ENCODE measurements at regions not wholly inside any gene's neighbourhood (a gene's known extent, or its start where the extent isn't known, plus 50 kb on each side); places are given as distances from the start of the nearest gene placed in this dataset.

- Histone ChIP-seq H3K4me2 (no peak overlapping the region), H2AFZ (no peak overlapping the region), H3K36me3 (ENCODE audit: low read depth) (no peaks in the 10 kb centered on the region), H4K20me1 (ENCODE audit: insufficient read depth) (no peaks in the 10 kb centered on the region), H3K9me3 (ENCODE audit: insufficient read depth, low read depth) (no peaks in the 10 kb centered on the region), H3K4me3 (no peak overlapping the region), H3K27me3 (ENCODE audit: insufficient read depth, low read depth) (no peaks in the 10 kb centered on the region), H3K27ac (no peak overlapping the region), H3K9me2 (ENCODE audit: insufficient read depth) (no peaks in the 10 kb centered on the region), H3K4me1 (replicated peaks; ENCODE audit: insufficient read depth) (no peaks in the 10 kb centered on the region), H3F3A (ENCODE audit: insufficient read depth, low read depth) (no peaks in the 10 kb centered on the region), H3K79me2 (ENCODE audit: low read depth) (no peaks in the 10 kb centered on the region)
- TF ChIP-seq CTCF (conservative IDR thresholded peaks at IDR 0.05): no peak
- TF ChIP-seq EZH2 (IDR thresholded peaks at IDR 0.05; ENCODE audit: low read depth): no peak
- POLR2A ChIA-PET (ENCODE audit: unreplicated experiment): interaction anchor here (0.9 kb wide), 1 partner anchor 89 kb away, joined by 20 read pairs; no protein-coding TSS in a partner anchor
- DNase-seq: no peak
- no TSS peak for BruUV-seq (replicated peaks)
- intact Hi-C loops (cut with micrococcal nuclease; ENCODE audit: unreplicated experiment): no loop called here
- CTCF ChIA-PET: no interaction called here
Observed at GRCh38 chr14:55519473-55520080, 60.4 kb upstream of the KTN1 start.

GRCh38 chr14:55523321-55523720, 56.7 kb upstream of the KTN1 start:
- CTCF ChIA-PET: no interaction called here
- H3K9me3 ChIP-seq (ENCODE audit: insufficient read depth, low read depth): no peaks in the 10 kb centered on the region
- intact Hi-C loops (cut with micrococcal nuclease; ENCODE audit: unreplicated experiment): no loop called here
- no peaks in the 10 kb centered on the region for H3K79me2 ChIP-seq (ENCODE audit: low read depth)
- H3K4me1 ChIP-seq (replicated peaks; ENCODE audit: insufficient read depth): no peaks in the 10 kb centered on the region
- POLR2A ChIA-PET (ENCODE audit: unreplicated experiment): interaction anchor here (0.6 kb wide), 1 partner anchor 62 kb away, joined by 6 read pairs; no protein-coding TSS in a partner anchor
- BruUV-seq (replicated peaks): no TSS peak
- no peaks in the 10 kb centered on the region for H3K27me3 ChIP-seq (ENCODE audit: insufficient read depth, low read depth)
- no peaks in the 10 kb centered on the region for H4K20me1 ChIP-seq (ENCODE audit: insufficient read depth)
- TF ChIP-seq EZH2 (IDR thresholded peaks at IDR 0.05; ENCODE audit: low read depth): no peak
- no peak for TF ChIP-seq CTCF (conservative IDR thresholded peaks at IDR 0.05)
- no peak overlapping the region for H2AFZ ChIP-seq
- no peaks in the 10 kb centered on the region for H3K9me2 ChIP-seq (ENCODE audit: insufficient read depth)
- no peak overlapping the region for H3K4me2 ChIP-seq
- H3F3A ChIP-seq (ENCODE audit: insufficient read depth, low read depth): no peaks in the 10 kb centered on the region
- no peaks in the 10 kb centered on the region for H3K36me3 ChIP-seq (ENCODE audit: low read depth)
- no peak overlapping the region for H3K4me3 ChIP-seq
- no peak overlapping the region for H3K27ac ChIP-seq
- DNase-seq: no peak

Measured in PC-9 (cell line).